NCI-H146 (cell line): ENCODE measurements at regions not wholly inside any gene's neighbourhood (a gene's known extent, or its start where the extent isn't known, plus 50 kb on each side); places are given as distances from the start of the nearest gene placed in this dataset.
"Not testable (repeated sequence)": the region's sequence is repeated elsewhere in the genome, so short reads cannot be mapped to it uniquely, and the experiment has no call there.

Source experiments
- DNase-seq: peaks from one replicate; lab custom pipeline; 2025; lab: John Stamatoyannopoulos, UW

DNA sequence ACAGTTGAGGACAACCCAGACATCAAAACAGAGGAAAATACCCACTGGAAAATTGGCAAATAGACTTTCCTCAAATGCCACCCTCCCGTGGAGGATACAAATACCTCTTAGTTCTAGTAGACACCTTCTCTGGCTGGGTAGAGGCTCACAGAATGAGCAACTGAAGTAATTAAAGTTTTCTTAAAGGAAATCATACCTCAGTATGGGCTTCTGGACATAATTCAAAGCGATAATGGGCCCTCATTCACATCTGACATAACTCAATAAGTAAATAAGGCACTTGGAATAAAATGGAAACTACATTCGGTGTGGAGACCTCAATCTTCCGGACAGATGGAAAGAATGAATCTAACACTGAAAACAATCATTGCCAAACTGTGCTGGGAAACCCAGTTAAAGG is 115.2 kb upstream of the PLCL2 start:
- DNase-seq = no peak

DNA sequence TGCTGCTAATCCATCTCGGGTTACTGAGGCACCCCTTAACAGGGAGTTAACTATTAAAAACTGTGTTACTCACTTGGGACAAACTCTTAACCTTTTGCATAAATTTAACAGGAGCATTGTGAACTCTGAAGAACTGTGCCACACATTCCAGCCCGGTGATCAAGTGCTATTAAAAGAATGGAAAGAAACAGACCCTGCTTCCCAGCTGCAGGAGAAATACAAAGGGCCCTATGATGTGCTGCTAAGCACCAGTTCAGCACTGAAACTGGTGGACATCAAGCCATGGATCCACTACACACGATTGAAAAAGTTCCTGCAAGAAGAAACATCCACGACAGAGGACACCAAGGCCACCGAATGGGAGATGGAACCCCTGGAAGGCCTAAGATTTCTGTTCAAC is 114.7 kb upstream of the PLCL2 start:
- no peak for DNase-seq

DNA sequence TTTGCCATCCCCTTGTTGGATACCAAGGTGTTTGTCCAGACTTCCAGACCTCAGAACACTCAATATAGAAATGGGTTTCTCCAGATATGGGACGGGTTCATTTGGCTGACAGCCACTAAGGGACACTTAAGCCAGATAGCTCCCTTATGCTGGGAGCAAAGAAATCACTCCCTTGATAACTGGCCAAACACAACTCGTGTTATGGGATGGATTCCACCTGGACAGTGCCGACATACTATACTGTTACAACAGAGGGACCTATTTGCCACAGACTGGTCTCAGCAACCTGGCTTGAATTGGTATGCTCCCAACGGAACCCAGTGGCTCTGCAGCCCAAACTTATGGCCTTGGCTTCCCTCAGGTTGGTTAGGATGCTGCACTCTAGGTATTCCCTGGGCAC is 114.0 kb upstream of the PLCL2 start:
- no peak for DNase-seq

DNA sequence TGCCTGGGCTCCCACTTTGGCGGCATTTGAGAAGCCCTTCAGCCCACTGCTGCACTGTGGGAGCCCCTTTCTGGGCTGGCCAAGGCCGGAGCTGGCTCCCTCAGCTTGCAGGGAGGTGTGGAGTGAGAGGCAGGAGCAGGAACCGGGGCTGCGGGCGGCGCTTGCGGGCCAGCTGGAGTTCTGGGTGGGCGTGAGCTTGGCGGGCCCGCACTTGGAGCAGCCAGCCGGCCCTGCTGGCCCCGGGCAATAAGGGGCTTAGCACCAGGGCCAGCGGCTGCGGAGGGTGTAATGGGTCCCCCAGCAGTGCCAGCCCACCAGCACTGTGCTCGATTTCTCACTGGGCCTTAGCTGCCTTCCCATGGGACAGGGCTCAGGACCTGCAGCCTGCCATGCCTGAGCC is 111.2 kb upstream of the PLCL2 start:
- not testable (repeated sequence) for DNase-seq

DNA sequence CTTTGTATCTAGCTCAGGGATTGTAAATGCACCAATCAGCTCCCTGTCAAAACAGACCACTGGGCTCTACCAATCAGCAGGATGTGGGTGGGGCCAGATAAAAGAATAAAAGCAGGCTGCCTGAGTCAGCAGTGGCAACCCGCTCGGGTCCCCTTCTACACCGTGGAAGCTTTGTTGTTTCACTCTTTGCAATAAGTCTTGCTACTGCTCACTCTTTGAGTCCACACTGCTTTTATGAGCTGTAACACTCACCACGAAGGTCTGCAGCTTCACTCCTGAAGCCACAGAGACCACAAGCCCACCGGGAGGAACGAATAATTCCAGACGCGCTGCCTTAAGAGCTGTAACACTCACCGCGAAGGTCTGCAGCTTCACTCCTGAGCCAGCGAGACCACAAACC is 110.2 kb upstream of the PLCL2 start:
- not testable (repeated sequence) for DNase-seq

DNA sequence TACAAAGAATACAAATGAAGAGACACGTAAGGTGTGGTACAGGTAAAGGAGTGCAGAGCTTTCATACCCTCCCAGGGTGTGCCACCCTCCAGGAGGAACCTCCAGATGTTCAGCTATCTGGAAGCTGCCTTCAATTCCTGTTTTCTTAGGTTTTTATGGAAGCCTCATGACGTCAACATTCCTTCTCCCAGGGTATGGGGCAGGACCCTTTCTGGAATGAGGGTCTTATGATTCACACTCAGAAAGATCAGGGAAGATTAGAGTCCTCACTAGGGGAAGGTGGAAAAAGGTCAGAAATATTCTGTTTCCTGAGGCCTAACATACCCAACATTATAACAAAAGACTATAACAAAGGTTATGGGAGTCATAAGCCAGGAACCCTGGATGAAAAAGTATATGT is 99.8 kb upstream of the PLCL2 start:
- no peak for DNase-seq

DNA sequence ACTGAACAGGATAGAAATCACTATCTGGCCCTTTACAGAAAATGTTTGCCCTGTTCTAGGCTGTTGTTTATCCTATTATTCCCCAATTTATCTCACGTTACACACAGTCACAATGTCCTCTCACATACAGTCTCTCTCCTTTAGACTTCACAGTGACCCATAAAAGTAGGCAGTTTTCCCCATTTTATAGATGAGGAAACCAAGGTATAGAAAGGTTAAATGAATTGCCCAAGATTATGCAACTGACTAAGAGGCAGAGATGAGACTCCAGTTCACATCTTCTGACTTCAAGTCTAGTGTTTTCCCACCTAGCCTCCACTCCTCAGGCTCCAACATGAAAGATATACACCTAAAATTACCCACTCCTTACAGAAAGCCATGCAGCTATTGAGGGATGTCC is 99.3 kb upstream of the PLCL2 start:
- no peak for DNase-seq

DNA sequence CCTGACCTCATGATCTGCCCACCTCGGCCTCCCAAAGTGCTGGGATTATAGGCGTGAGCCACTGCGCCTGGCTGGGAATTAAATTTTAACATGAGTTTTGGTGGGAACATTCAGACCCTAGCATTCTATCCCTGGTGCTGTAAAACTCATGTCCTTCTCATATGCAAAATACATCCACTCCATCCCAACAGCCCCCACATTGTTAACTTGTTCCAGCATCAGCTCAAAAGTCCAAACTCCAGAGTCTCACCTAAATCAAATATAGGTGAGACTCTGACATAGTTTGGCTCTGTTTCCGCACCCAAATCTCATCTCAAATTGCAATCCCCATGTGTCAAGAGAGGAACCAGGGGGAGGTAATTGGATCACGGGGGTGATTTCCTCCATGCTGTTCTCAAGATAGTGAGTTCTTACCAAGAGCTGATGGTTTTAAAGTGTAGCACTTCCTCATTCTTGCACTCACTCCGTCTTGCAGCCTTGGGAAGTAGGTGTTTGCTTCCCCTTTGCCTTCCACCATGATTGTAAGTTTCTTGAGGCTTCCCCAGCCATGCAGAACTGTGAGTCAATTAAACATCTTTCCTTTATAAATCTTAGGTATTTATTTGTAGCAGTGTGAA is 96.2 kb upstream of the PLCL2 start:
- no peak for DNase-seq

DNA sequence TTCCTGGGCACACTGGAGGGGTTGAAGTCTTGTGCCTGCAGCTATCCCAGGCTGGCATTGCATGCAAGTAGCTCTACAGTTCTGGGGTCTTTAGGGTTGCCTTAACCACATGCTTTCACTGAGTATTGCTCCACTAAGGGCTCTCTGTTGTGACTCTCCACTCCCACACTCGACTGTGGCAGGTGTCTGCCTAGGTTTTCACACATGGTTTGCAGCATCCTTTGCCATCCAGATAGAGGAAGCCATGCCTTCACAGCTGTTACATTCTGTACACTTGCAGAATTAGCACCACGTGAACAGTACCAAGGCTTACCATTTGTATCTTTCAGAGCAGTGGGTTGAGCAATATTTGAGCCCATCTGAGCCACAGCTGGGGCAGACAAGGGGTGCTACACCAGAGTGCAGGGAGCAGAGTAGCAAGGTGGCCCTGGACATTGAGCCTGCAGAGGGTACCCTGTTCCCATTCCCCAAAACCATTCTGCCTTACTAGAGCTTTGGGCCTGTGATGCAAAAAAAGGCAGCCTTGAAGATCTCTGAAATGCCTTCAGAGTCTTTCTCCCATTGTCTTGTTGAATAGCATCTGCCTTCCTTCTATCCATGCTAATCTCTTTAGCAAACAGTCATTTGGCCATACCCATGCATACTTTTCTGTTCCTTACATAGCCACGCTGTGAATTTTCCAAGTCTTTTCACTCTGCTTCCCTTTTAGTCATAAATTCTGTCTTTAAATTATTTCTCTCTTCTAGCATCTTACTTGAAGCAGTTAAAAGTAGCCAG is 95.2 kb upstream of the PLCL2 start:
- DNase-seq = no peak

DNA sequence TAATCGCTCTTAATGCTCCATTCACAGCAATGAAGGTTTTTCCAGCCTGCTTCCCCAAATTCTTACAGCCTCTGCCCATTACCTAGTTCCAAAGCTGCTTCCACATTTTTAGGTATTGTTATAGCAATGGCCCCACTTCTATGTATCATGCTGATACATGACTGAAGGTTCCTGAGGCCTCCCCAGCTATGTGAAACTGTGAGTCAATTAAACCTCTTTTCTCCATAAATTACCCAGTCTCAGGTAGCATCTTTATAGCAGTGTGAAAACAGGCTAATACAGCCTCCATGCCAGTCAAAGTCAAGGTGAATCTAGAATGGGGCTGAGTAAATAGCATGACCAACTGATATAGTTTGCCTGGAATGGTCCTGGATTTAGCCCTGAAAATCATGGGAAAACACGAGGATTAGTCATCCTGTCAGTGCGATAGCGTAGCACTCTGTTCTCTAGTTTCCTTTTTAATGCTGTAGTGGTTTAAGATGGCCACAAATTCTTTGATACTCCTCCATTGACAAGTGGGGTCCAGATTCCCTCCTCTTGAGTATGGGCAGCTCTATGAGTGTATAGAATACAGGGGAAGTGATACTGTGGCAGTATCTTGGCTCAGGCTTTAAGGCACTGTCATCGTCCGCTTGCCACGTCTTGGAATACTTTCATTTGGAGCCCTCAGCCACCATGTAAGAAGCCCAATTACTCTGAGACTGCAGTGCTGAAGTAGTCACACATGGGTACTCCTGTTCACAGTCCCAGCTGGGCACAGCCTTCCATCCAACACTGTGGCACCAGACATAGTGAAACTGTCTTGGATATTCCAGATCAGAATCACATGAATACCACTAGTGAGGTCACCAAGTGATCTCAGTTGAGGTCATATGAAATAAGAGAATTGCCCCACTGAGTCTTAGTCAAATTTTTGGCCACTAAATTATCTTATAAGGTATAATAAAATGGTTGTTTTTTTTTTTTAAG is 94.0 kb upstream of the PLCL2 start:
- DNase-seq = no peak

DNA sequence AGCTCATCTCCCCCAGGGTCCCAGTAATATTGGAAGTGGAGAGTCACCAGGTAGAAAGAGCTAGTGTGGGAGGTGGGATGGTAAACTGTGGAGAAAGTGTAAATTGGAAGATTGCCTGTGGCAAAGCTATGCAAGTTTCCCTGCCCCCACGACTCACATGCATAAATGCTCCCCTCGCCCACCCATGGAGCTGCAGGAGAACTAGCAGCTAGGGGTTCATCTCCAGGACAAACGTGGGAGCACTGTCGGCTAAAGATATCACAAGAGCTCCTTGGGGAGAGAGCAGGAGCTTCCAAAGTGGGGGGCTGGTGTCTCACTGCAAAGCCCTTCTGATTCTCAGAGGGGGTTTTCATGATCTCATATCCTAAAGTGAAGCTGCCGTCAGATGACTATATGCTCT is 91.4 kb upstream of the PLCL2 start:
- no peak for DNase-seq

DNA sequence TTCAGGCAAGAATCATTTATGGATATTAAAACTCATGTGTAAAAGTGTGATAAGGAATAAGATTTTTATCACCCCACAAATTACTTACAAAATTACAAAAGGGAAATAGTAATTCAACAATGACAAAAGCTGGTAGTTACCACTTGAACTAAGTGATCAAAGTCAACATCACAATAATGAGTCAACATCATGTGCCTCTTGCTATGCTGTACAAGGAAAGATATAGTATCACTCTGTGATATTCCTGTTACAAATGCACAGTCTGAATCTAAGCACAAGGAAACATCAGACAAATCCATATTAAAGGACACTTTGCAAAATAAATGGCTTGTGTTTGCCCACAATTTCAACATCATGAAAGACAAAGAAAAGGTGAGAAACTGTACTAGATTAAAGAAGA is 90.5 kb upstream of the PLCL2 start:
- DNase-seq = no peak

DNA sequence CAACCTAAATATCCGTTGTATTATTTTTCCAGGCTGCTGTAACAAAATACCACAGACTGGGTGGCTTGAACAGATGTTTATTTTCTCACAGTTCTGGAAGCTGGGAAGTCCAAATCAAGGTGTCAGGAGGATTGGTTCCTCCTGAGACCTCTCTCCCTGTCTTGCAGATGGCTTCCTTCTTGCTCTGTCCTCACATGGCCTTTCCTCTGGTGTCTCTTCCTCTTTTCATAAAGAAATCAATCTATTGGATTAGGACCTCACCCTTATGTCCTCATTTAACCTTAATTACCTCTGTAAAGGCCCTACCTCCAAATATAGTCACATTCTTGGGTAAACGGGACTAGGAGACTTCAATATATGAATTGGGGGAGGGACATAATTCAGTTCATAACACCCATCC is 89.2 kb upstream of the PLCL2 start:
- DNase-seq = no peak

DNA sequence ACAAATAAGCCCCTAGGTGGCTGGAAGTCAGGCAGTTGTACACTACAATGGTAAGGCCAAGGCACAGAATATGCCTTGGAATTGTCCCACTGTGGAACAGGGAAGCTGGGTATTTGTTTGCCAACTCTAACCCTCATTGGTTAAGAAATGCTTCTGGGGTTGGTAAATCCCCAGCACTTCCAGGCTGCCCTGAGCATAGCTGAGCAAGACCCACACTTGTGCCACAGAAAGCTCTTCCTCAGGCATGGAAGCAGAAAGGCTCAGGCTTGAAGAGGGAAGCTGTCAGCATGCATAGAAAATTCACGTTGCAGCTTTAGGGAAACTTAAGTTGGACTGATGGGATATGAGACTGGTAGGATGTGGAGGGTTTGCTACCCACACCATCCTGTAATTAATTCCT is 86.9 kb upstream of the PLCL2 start:
- no peak for DNase-seq

DNA sequence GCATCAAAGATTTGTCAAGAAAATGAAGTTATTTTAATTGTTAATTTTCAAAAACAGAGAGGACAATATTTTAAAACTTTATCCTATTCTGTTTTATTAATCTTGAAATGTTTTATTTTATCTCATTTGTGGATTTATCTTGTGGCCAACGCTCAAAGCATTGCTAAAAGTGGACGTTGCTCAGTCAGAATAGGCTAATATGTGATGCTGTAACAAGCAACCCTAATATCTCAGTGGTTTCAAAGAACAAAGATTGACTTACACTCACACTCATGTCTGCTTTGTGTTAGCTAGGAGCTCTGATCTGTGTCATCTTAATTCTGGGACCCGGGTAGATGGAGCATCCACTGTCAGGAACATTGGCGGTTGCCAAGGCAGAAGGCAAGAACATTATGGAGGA is 86.0 kb upstream of the PLCL2 start:
- DNase-seq = no peak

DNA sequence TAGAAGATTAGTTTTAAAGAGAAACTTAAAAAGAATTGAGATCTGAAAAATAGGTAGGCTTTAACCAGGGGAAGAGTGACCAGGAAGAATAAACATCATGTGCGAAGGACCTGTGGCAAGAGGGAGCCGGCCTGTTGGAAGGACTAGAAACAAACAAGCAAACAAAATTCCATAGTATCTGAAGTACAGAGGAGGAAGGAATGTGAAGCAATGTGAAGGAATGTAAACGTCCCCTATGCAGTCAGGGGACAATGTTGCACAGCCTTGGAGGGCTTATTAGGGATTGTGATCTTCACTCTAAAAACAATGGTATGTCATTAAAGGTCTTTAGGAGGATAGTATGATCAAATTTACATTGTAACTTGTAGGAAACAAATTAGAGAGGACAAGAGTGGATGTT is 84.4 kb upstream of the PLCL2 start:
- no peak for DNase-seq

DNA sequence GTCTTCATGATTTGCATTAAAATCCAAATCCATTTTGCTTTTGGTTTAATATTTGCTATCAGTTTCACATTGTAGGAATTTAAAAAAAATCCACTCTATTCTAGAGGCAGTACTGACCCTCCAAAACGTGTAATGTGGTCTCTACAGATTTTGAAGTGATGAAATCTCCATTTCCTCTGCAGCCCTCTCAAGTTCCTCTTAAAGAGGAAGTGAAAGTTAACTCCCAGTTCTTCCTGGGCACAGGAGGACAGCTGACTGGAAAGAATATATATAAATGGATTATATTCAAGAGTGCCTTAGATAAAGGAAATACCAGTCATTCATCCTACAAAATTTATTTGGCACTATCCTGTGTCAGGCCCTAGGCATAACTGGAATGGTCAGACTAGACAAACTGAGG is 83.5 kb upstream of the PLCL2 start:
- no peak for DNase-seq

DNA sequence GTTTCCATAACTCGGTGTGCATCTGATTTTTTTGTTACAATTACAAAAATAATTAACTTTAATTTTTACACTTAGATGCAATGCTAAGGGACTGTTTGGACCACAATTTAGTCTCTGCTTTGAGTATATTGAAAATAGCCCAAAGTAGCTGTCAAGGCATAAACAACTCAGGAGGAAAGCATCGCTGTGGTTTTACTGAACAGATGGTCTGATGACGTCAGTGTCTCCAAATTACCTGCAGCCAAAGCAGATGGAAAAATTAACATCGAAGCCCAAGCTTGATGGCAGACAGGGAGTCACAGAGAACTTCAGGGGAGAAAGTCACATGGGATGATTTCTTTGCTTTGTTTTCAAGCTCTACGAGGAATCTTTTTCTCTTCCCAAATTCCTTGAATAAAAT is 83.1 kb upstream of the PLCL2 start:
- no peak for DNase-seq

DNA sequence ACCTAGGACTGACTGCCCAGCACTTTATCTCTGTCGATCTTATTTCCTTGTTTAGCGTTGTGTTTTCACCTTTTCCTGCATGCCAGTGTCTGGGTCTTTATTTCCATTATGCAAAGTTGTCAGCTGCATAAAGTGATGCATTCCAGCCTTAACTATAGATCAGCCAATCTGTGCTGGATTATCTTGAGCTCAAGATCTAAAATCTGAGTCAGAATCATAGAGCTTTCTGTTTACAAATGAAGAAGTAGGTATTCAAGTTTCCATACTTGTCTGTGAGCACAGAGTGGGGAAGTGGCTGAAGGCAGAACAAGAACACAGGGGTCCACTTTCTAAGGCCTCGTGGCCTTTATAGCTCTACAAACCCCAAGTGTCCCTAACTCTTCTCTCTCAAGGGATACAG is 82.4 kb upstream of the PLCL2 start:
- no peak for DNase-seq

DNA sequence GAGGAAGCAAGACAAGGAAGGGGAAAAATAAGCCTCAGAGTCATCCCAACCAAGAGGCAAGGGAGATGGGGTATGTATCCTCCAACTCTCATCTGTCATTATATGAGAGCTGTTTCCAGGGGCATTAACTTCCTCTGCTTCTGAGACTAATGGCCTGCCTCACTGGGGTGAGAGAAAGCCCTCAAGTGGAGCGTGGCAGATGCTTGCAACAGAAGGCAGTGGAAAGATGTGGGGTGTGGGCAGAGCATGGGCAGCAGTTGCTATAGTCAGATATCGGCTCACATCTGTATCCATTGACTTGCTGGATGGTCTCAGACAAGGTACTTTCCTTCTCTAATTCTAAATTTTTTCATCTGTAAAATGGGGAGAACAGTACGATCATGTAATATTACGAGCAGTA is 81.7 kb upstream of the PLCL2 start:
- no peak for DNase-seq

DNA sequence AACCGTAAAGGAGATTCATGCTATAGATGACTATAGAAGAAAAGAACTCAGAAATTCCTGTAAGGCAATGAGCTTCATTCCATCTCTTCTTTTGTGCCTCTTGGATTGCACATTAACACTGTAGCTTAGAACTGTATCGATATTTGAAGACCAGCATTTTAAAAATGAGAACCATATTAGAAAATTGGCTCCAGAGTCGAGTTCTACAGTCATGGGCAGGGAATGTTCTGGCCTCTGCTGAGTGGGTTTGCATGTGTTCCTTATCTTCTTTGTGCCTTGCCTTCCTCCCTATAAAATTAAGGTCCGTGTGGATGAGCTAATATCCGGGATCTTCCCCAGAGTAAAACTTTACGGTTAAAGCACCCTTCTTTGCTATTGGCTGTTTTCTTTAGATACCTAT is 77.4 kb upstream of the PLCL2 start:
- DNase-seq = no peak

DNA sequence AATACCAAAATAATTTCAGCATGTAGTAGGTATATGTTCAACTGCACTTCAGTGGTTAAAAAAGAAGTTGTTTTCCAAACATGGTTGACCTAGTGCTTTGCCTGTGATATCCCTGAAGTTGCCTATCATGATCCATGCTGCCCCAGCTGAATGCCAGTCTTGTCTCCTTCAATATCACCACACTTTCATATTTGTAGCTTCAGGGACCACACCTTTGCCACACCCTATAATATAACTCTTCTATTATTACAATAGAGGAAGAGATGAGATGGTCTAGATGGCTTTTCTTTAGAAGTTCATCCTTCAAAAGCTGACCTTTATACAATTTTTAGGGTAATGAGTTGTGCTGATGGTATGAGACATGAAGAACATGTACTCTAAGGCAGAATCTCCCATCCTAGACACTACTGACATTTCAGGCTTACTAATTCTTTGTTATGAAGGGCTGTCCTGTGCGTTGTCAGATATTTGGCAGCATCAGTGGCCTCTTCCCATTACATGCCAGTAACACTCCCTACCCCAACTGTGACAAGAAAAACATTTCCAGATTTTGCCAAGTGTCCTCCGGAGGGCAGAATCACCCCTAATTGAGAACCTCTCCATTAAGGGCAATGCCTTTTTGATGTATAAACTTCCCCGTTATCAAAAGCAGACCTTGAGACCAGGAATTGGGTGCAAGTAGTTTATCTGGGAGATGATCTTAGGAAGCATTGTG is 76.2 kb upstream of the PLCL2 start:
- DNase-seq = no peak
